ENCODE measurements at regions not wholly inside any gene's neighbourhood (a gene's known extent, or its start where the extent isn't known, plus 50 kb on each side); places are given as distances from the start of the nearest gene placed in this dataset.
A peak's percentile ranks its signal among the peaks of the same experiment; 100 is the strongest.
"Not testable (repeated sequence)": the region's sequence is repeated elsewhere in the genome, so short reads cannot be mapped to it uniquely, and the experiment has no call there.

- DNase-seq, result no peak
Observed at GRCh38 chr16:8183176-8184099, 406.9 kb downstream of the TMEM114 start.

DNA sequence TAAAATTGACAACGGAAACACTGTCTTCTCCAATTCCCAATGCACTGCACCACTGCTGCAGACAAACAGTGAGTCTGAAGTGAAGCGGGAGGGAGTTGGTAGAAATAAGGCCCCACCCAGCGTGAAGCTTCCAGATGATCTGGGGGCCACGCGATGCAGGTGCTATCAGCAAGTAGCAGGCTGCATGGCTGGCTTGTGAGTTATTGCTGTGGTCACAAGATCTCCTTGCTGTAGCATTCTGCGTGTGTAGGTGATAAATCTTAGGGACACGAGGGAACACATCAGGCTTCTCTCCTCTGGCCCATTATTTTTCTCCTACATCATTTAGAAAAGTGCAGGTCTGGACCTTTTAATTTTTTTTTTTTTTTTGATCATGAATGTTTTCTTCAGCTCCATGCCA, 407.6 kb downstream of the TMEM114 start:
- no peak for DNase-seq

DNA sequence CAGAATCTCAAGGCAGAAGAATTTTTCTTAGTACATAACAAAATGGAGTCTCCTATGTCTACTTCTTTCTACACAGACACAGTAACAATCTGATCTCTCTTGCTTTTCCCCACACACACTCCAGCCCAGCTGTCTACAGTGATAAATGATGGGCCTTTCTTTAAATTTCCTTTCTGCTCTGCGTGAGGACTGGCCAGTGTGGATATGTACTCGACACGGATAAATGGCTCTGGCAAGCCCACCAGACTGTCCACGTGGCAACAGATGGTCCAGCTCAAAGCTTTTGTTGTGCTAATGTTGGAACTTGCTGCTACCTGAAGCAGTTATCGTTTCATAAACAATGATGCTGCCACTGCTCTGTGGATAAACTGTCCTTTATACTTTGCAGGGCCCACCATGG, 410.7 kb downstream of the TMEM114 start:
- DNase-seq, result peak; percentile 12

DNA sequence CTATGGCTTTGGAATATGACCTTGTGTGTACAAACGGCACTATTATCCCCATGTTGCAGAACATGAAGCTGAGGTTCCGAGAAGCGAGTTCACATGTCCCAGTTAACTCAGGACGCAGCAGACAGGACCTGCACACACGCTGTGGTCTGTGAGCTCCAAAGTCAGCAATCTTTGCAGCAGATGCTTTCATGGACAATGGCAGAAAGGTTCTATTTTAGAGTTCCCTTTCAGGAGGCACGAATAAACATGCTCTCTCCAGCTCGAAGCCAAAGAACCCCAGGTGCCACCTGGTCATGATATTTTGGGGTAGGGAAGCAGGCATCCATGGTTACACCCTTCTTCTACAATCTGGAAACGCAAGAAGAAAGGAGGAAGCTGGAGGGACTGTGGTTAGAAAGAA, 412.0 kb downstream of the TMEM114 start:
- DNase-seq, result no peak

DNA sequence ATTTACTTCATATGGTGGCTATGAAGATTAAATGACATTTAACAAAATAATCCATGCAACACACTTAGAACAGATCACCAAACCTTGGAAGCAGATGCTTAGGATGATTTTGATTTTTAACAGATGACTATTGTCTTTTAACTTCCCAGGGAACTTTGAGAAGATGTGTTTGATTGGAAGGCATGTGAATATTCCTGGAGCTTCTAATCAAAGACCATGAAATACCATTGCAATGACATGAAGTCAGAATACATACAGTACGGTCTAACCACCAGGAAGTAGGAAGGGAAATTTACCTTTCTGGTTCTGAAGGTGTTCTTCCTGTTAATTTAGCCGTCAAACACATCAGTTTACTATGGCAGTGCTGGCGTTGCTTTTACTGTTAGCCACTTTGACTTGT, 414.9 kb downstream of the TMEM114 start:
- DNase-seq, result no peak

- DNase-seq, result peak; percentile 93
Observed at GRCh38 chr16:8173111-8173644, 417.1 kb downstream of the TMEM114 start.

- DNase-seq, result no peak
Observed at GRCh38 chr16:8172551-8172950, 417.8 kb downstream of the TMEM114 start.

DNA sequence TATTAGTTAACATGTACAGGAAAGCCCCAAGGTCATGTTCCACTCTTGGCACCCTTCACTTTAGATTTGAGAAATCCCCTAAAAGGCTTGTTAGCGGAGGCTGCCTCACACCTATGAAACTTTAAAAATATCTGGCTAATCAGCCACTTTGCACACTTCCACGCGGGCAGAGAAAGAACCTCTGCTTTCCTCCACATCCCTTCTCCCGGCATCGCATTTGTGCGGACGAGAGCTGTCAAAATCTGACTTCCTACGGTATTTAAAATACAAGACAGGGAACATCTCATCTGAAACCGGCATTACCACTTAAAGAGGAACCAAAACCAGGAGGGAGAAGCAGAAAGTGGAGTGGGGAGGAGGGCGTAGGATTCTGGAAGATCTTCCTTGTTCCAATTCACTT, 422.3 kb downstream of the TMEM114 start:
- DNase-seq, result no peak

GRCh38 chr16:8167436-8167835, 422.9 kb downstream of the TMEM114 start:
- no peak for DNase-seq

- no peak for DNase-seq
Observed at GRCh38 chr16:8158051-8158450, 432.3 kb downstream of the TMEM114 start.

DNA sequence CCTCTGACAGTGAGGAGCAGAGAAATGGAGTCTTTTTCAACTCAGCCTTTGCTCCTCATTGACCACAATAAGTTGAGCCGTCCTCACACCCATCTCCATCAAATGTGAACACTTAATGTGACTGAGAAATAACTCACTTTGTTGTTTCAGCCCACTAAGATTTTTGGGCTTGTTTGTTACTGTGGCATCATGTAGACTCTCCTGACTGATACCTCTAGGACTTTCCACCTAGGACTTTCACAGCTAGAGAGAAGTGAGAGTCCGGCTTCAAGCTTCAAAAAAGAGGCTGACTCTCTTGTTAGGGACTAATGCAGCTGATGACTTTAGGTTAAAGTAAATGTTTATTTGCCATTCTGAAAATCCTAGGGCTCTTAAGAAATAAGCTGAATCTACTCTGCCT, 435.0 kb downstream of the TMEM114 start:
- DNase-seq, result no peak

- DNase-seq, result peak; percentile 55
Observed at GRCh38 chr16:8146256-8147012, 443.9 kb downstream of the TMEM114 start.

GRCh38 chr16:8138666-8139065, 451.6 kb downstream of the TMEM114 start:
- DNase-seq, result no peak

DNA sequence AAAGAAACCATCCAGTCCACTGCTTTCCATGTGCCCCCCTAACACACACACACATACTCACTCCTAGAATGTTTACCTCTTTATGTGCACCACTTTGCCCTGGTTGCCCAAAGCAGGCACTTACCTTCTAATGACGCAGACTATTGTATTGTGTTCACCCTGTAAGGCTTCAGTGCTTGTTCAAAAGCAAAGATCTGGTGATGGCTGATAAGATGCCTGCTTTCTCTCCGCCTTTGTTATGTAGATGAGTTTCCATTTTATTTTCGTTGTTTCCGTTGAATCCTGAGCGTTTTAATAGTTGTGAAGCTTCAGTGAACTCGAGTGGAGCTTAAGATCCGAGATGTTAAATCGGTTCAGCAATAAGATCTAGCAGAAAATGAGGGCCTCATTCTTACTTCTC, 452.7 kb downstream of the TMEM114 start:
- no peak for DNase-seq

GRCh38 chr16:8130197-8130596, 460.1 kb downstream of the TMEM114 start:
- DNase-seq, result no peak

- peak; percentile 41 for DNase-seq
Observed at GRCh38 chr16:8127070-8127469, 463.2 kb downstream of the TMEM114 start.

DNA sequence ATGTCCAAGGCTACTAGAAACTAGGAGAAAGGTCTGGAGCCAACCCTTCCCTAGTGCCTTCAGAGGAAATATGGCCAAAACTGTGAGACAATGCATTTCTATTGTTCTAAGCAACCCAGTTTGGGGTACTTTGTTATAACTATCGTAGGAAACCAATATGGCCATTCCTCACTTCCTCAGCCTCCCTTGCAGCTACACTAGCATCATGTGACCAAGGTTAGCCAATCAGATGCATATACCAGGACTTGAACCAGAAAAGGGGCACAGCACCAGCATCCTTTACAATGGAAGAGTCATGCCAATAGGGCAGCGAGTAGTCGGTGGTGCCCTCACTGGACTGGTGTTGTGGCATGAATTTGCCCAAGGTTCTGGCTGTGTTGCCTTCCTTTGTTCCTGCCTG, 464.0 kb downstream of the TMEM114 start:
- DNase-seq, result no peak

DNA sequence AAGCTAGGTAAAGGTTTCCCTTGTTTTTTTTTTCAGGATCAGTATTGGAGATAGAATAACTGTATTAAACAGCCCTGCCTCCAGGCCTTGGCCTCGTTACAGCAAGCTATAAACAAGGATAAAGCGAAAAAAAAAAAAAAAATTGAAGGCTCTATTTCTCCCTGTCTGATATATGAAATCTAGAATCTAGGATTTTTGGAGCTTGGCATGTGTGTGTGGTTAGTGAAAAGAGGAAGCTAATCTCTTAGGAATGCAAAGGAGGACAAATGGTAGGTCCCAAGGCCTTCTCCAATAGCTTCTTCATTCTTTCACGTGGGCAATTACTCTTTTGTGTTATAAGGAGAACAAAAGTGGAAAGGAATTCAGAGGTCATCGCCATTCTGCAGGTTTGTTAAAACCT, 470.3 kb downstream of the TMEM114 start:
- DNase-seq, result no peak

- no peak for DNase-seq
Observed at GRCh38 chr16:8115814-8116213, 474.5 kb downstream of the TMEM114 start.

DNA sequence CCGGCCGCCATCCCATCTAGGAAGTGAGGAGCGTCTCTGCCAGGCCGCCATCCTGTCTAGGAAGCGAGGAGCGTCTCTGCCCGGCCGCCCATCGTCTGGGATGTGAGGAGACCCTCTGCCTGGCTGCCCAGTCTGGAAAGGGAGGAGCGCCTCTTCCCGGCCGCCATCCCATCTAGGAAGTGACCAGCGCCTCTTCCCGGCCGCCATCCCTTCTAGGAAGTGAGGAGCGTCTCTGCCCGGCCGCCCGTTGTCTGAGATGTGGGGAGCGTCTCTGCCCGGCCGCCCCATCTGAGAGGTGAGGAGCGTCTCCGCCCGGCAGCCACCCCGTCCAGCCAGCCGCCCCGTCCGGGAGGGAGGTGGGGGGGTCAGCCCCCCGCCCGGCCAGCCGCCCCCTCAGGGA, 475.4 kb downstream of the TMEM114 start:
- not testable (repeated sequence) for DNase-seq

GRCh38 chr16:8113843-8114242, 476.5 kb downstream of the TMEM114 start:
- DNase-seq, result no peak

- DNase-seq, result no peak
Observed at GRCh38 chr16:8110572-8111514, 479.5 kb downstream of the TMEM114 start.
